Activated CD4-positive, alpha-beta T cell treated with anti-CD3 and anti-CD28 coated beads, Interleukin-2, amount 50 U/mL, for 24 hours (primary cell): ENCODE measurements at regions not wholly inside any gene's neighbourhood (a gene's known extent, or its start where the extent isn't known, plus 50 kb on each side); places are given as distances from the start of the nearest gene placed in this dataset.

Experiments
- DNase-seq, 2 donors: peaks; one replicate each; pipeline ENCODE4 v3.0.0-alpha.2; 2020; ENCODE audit warnings: low read depth in 1 of 2, low spot score in 1 of 2

- no peak for DNase-seq
Observed at GRCh38 chr11:69968396-69969347, 109.4 kb upstream of the ANO1 start.

GRCh38 chr11:69969890-69970784 is 108.0 kb upstream of the ANO1 start:
- DNase-seq: no peak

GRCh38 chr11:69970785-69971535 is 107.2 kb upstream of the ANO1 start:
- no peak for DNase-seq

DNA sequence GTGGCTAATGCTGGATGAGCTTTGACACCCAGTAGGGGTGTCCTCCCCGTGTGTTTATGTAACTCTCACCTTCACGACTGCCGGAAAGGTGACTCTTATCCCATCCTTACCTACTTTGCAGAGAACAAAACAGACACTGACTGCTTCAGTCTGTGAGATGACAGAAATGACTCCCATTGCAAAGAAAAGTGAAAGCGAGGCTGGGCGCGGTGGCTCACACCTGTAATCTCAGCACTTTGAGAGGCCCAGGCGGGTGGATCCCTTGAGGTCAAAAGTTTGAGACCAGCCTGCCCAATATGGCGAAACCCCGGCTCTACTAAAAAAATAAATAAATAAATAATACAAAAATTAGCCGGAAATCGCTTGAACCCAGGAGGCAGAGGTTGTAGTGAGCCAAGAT is 106.4 kb upstream of the ANO1 start:
- DNase-seq: no peak

- no peak for DNase-seq
Observed at GRCh38 chr11:69972351-69972802, 105.7 kb upstream of the ANO1 start.

DNA sequence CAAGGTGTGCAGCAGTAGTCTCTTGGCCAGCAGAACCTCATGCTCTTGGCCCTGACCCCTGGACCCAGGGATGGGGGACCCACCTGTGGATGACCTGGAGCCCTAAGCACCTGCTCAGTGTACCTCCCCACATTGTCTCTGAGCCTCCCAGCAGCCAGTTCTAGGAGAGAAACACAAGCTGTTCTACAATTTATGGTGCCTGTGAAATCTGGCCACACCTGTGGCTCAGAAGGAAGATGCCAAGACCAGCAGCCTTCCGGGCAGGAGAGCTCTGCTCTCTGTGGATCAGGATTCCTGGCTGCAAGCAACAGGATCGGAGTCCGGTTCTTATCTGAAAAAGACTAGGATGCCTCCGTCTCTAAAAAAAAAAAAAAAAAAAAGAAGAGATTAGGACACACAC is 103.6 kb upstream of the ANO1 start:
- no peak for DNase-seq

- DNase-seq: no peak
Observed at GRCh38 chr11:69975822-69976221, 102.3 kb upstream of the ANO1 start.

DNA sequence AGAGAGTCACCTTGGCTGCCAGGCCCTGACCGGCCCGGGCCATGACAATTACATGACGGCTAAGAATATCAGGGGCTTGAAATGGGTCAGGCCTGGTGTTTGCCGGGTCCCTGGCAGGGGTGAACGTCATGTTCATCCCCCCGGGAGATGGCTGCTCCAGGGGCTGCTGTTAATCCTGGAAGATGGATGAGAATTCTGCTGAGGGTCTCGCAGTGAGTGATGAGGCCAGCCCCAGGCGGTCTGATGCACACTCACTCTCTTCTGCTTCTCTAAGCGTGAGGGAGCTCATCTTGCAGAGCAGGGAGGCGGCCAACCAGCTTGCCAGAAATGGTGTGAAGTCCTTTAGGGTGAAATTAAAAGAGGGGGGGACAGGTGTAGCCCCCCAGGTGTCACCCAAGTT is 101.3 kb upstream of the ANO1 start:
- DNase-seq: no peak

GRCh38 chr11:69977951-69978350 is 100.2 kb upstream of the ANO1 start:
- DNase-seq: no peak

DNA sequence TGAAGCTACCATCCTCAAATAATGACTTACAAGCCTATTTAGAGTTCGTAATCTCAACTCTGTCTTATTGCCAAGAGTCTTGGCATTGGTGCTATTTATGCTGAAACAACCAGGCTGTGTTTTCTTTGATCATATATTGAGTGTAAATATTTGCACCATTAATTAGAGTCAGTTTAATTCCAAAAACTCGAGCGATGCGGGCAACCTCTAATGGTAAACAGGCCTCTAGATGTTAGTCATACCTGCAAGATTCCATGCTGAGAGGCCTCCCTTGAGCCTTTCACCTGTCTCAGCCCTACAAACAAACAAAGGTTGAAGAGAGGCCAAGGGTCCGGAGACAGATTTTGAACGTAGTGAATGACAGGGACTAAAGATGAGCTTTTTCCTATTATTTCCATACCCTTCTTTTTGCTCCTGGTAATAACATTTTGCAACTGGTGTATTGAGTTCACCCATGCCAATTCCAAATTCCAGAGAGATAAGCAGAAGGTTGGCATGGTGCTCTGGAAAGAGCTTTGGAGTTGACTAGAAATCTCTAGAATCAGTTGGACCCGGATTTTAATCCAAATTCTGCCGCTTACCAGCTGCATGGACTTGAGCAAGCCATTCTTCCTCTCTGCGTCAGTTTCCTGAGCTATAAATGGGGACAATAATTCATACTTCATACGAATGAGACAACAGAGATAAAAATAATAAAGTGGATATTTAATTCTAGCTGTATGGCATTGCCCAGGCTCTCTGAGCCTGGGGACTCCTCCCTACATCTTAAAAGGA is 99.1 kb upstream of the ANO1 start:
- DNase-seq: no peak

GRCh38 chr11:69979632-69980031 is 98.5 kb upstream of the ANO1 start:
- DNase-seq: no peak

GRCh38 chr11:69981119-69981784 is 96.9 kb upstream of the ANO1 start:
- DNase-seq: no peak

GRCh38 chr11:69982690-69983570 is 95.2 kb upstream of the ANO1 start:
- no peak for DNase-seq

GRCh38 chr11:69983571-69983877 is 94.6 kb upstream of the ANO1 start:
- no peak for DNase-seq

GRCh38 chr11:69983897-69984438 is 94.1 kb upstream of the ANO1 start:
- no peak for DNase-seq

DNA sequence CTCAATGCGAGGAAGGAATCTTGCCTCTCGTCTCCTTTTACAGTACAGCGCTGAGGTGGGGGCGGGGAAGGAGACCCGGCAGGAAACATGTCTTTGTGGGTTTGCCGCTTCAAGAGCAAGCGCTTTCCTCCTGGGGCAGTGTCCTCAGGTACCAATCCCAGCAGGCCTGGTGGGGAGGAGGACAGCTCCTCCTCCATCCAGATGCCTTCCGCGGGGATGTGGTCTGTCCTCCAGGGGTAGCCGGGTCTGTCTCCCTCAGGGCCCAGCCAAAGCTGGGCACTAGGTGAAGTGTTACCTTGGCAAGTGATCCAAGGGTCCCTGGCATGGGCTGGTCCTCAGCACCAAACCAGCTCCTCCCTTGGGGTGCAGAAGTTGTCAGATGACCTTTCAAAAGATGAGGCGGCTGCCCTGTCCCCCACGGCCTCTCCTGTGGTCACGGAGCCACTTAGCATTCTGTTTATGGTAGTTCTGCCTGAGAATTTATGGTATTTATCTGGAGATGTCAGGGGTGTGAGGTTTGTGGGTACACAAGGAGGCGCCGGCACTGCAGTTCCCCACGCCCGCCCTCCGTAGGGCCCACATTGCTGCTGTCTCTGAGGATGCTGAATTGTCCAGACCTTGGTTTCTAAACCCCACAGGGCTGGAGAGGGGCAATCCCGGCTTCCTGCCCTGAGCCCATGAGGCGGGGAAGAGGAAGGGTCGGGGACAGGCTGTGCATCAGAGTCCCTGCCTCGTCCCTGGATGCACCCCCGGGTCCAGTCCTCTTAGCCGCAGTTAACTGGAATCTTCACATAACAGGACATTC is 93.5 kb upstream of the ANO1 start:
- DNase-seq: no peak

GRCh38 chr11:69985331-69985640 is 92.8 kb upstream of the ANO1 start:
- DNase-seq: no peak
